Large intestine (tissue), 3 donors: ENCODE measurements at regions not wholly inside any gene's neighbourhood (a gene's known extent, or its start where the extent isn't known, plus 50 kb on each side); places are given as distances from the start of the nearest gene placed in this dataset.

Experiments used
- DNase-seq, 2 donors: peaks; one replicate each; pipeline versions ENCODE4 v3.0.0 to v3.0.0-alpha.2; 2013
- H3K27ac ChIP-seq: one replicate; pipeline ENCODE4 v1.5.1; 2013; ENCODE audit warnings: low read length
- H3K27me3 ChIP-seq: 2 replicates; pipeline ENCODE4 v1.6.1; 2013; ENCODE audit warnings: low read length; ENCODE audit not compliant: control insufficient read depth, insufficient read depth
- H3K36me3 ChIP-seq: 2 replicates; pipeline ENCODE4 v1.6.1; 2013; ENCODE audit warnings: low read length; ENCODE audit not compliant: control insufficient read depth, insufficient read depth
- H3K4me1 ChIP-seq: one replicate; pipeline ENCODE4 v1.6.1; 2013; ENCODE audit warnings: low read length; ENCODE audit not compliant: control insufficient read depth, insufficient read depth
- H3K4me3 ChIP-seq: one replicate; pipeline ENCODE4 v1.5.1; 2013; ENCODE audit warnings: low read length
- H3K9me3 ChIP-seq: one replicate; pipeline ENCODE4 v1.6.1; 2013; ENCODE audit warnings: mild to moderate bottlenecking, low read depth, low read length, moderate library complexity; ENCODE audit not compliant: control insufficient read depth
- WGBS: methylation state at CpG from one replicate; pipeline ENCODE4 v1.1.5; 2013; ENCODE audit warnings: low lambda C conversion rate; ENCODE audit not compliant: insufficient coverage; 5-methylcytosine and 5-hydroxymethylcytosine counted together

DNA sequence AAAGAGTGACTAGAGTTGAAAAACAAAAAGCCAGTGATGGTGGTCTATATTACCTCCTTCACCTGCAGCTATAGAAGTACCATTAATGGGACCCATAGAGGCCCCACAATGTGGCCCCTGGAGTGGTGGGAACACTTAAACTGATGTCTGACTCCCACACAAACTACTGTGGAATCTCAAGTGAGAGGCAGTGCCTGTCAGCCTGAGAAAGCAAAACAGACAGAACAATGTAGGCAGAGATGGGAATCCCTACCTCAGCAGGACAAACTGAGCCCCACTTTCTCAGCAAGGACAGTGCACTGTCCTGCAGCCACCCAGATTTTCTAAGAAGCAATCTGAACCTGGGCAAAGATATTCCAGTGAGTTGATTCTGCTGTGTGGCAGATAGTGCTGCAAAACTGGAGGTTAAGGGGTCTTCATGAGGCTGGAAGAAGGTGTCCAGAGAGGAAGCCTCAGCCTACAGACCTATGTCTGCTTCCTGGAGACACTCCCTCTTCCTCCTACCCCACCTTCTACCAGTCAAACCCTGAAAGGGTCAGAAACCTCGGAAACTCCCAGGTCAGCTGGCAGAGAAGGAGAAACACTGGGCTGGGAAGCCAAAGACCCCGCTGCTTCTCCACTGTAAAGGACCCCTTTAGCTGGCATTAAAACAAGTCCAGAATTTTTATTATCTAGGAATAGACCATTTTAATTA, 228.7 kb downstream of the C1orf94 start:
- Histone ChIP-seq H3K4me3 (no peak overlapping the region), H3K4me1 (no peaks in the 10 kb centered on the region), H3K36me3 (no peaks in the 10 kb centered on the region), H3K9me3 (no peaks in the 10 kb centered on the region), H3K27ac (no peak overlapping the region), H3K27me3 (no peaks in the 10 kb centered on the region)
- no CpG with 5 or more reads among the region's 2 CpGs for WGBS
- no peak for DNase-seq

DNA sequence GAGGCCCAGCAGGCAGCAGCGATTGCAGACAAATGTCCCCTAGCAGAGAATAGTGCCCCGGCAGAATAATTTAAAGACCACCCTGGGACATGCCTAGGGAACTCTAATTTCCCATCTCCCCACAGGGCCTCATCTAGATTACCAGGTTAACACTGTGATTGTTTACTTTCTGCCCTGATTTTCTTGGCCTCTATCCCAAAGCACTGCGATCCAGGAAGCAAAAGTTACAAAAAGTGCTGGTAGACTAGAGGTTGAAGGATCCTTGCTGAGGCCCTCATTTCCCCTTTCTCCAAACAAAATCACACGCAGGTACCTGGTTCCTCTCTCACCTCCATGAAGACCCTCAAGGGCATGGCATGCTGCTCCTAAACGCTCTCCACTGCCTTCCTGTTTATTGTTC, 229.7 kb downstream of the C1orf94 start:
- Histone ChIP-seq H3K27ac (no peak overlapping the region), H3K36me3 (no peaks in the 10 kb centered on the region), H3K4me3 (no peak overlapping the region), H3K27me3 (no peaks in the 10 kb centered on the region), H3K9me3 (no peaks in the 10 kb centered on the region), H3K4me1 (no peaks in the 10 kb centered on the region)
- peak in 1 of 2 donors; percentile 23 for DNase-seq
- no CpG with 5 or more reads among the region's 5 CpGs for WGBS

GRCh38 chr1:34406833-34407539, 230.3 kb downstream of the C1orf94 start:
- Histone ChIP-seq H3K4me3 (no peak overlapping the region), H3K27me3 (no peaks in the 10 kb centered on the region), H3K9me3 (no peaks in the 10 kb centered on the region), H3K4me1 (no peaks in the 10 kb centered on the region), H3K36me3 (no peaks in the 10 kb centered on the region), H3K27ac (no peak overlapping the region)
- no peak for DNase-seq
- WGBS, result 0% methylated on average over 1 of the region's 9 CpGs

DNA sequence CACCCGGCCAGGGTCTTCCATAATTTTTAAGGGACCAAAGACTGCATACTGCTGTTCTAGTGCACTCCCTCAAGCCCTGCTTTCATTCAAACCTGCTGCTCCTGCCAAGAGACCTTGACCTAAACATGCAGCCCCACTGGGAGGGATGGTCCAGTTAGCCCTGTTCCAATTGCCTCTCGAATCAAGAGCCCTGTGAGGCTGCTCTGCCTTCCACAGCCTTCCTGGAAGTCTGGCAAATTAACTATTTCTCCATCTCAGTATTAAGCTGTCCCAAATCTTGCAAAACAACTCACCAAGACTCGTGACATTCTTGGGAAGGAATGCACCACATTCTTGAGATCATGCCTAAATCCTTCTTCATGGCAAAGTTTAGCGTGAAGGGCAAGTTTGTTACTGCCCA, 231.3 kb downstream of the C1orf94 start:
- DNase-seq, result no peak
- 90% methylated on average over 2 of the region's 4 CpGs for WGBS
- H3K27me3 ChIP-seq, result no peaks in the 10 kb centered on the region

DNA sequence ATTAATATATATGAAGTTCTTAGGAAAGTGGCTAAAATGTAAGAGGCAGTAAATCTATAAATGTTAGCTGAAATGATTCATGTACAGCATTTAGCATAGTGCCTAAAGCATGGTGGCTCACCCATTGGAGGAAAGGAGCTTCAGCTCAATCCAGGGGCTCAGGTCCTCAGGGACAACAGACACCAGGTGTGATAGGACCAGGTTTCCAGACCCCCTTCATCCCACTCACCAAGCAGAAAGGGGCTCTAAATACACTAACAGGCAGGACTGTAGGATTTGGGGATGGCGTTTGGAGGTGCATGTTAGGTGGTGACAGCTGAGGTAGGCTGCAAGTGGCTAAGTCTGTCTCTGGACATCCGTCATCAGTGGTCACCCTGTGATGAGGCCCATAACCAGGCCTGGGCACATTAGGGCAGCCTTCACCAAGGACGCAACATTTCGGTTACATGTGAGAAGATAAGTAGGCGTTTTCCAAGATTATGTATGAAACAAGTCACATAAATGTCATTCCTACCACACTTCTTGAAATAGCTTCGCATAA, 233.1 kb downstream of the C1orf94 start:
- no CpG with 5 or more reads among the region's 6 CpGs for WGBS
- Histone ChIP-seq H3K27ac (no peak overlapping the region), H3K4me3 (no peak overlapping the region), H3K9me3 (no peaks in the 10 kb centered on the region), H3K36me3 (no peaks in the 10 kb centered on the region), H3K4me1 (no peaks in the 10 kb centered on the region), H3K27me3 (no peaks in the 10 kb centered on the region)
- DNase-seq, result no peak

More for the DNA sequence above, 231.3 kb downstream of the C1orf94 start:
- Histone ChIP-seq H3K9me3 (no peaks in the 10 kb centered on the region), H3K36me3 (no peaks in the 10 kb centered on the region), H3K4me1 (no peaks in the 10 kb centered on the region), H3K27ac (no peak overlapping the region), H3K4me3 (no peak overlapping the region)

DNA sequence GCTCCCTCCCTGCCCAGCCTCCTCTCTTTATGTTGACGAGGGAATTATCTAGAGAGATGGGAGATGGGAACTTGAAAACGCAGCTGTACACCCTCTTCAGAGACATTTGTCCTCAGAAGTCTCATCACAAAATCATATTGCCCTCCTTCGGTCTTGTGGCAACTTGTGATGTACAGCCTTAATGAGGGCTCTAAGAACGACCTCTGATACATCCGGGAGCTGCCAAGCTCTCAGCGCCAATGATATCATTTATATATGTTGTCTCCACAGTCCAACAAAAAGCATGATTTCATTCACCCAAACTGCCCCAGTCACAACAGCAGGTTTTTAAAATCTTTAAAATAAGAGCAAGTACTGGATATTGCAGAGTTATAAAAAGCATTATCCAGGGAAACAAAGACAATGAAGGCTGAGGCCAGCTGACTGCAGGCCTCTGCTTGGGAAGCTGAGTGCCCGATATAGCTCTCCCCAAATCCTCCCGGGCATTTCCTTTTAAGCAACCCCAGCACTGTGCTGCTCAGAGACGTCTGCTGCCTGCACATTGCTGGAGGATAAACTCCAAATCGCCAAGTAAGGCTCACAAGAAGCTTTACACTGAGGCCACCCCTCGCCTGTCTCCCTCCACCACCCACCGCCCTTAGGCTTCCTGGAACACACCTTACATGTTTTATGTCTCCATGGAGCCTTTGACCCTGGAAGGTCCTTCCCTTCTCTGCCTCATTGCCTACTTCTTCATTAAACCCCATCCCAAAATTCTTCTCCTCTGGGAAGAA, 236.1 kb downstream of the C1orf94 start:
- no peak overlapping the region for H3K27ac ChIP-seq
- no peaks in the 10 kb centered on the region for H3K27me3 ChIP-seq
- no peaks in the 10 kb centered on the region for H3K36me3 ChIP-seq
- DNase-seq, result no peak
- H3K4me1 ChIP-seq, result no peaks in the 10 kb centered on the region
- WGBS, result 92% methylated on average over 2 of the region's 12 CpGs
- H3K4me3 ChIP-seq, result no peak overlapping the region
- no peaks in the 10 kb centered on the region for H3K9me3 ChIP-seq

GRCh38 chr1:34415140-34415539, 238.4 kb downstream of the C1orf94 start:
- Histone ChIP-seq H3K9me3 (no peaks in the 10 kb centered on the region), H3K4me1 (no peaks in the 10 kb centered on the region), H3K27ac (no peak overlapping the region), H3K4me3 (no peak overlapping the region), H3K36me3 (no peaks in the 10 kb centered on the region), H3K27me3 (no peaks in the 10 kb centered on the region)
- no CpG with 5 or more reads among the region's 6 CpGs for WGBS
- DNase-seq, result no peak

GRCh38 chr1:34418166-34418565, 241.5 kb downstream of the C1orf94 start:
- no peak for DNase-seq
- no CpG with 5 or more reads among the region's 3 CpGs for WGBS
- no peak overlapping the region for H3K4me3 ChIP-seq

DNA sequence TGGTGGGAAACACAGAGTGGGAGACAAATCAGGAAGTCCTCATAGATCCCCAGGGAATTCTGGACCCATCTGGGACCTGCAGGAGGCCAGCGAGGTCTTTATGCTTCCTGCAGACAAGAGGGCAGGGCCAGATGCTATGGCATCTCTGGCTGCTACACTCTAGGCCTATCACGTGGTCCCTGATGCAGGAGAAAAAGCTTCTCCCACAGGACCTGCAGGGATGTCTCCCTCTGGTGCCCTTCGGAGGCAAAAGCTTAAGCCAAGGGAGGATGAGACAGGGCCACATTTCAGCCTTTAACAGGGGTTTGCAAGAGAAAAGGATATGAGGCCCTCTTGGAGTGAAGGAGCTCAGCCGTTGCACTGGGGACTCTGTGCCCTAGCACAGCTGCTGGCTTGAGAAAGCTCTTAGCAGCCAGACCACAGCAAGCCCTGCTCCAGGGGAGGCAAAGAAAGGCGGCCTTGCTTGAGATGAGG, 243.0 kb downstream of the C1orf94 start:
- Histone ChIP-seq H3K4me1 (no peaks in the 10 kb centered on the region), H3K27ac (no peak overlapping the region), H3K4me3 (no peak overlapping the region), H3K36me3 (no peaks in the 10 kb centered on the region), H3K27me3 (no peaks in the 10 kb centered on the region), H3K9me3 (no peaks in the 10 kb centered on the region)
- no peak for DNase-seq
- no CpG with 5 or more reads among the region's 5 CpGs for WGBS

More at GRCh38 chr1:34418166-34418565, 241.5 kb downstream of the C1orf94 start:
- Histone ChIP-seq H3K27me3 (no peaks in the 10 kb centered on the region), H3K36me3 (no peaks in the 10 kb centered on the region), H3K9me3 (no peaks in the 10 kb centered on the region), H3K27ac (no peak overlapping the region), H3K4me1 (no peaks in the 10 kb centered on the region)

DNA sequence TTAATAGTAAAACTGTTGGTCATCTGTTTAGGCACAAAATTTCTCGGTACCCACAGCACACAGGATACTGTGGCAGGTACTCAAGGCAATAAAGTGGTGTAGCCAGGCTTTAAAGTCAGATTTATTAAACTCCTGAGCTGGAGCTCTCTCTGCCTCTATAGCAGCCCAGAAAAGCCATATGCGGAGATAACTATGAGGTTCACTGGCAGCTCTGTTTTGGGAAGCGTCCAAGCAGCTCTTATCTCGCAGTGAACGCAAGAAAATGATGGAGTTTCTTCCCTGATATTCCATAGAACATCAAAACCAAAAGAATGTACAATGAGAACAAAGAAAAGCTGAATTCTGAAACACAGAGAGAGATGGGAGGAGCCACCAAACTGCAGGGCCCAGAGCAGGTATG, 248.3 kb downstream of the C1orf94 start:
- no peaks in the 10 kb centered on the region for H3K4me1 ChIP-seq
- H3K9me3 ChIP-seq, result no peaks in the 10 kb centered on the region
- no peaks in the 10 kb centered on the region for H3K36me3 ChIP-seq
- no peaks in the 10 kb centered on the region for H3K27me3 ChIP-seq
- no peak overlapping the region for H3K4me3 ChIP-seq
- 93% methylated on average over 3 of the region's 5 CpGs for WGBS
- H3K27ac ChIP-seq, result no peak overlapping the region
- no peak for DNase-seq
